T-helper 2 cell (primary cell): ENCODE measurements at regions not wholly inside any gene's neighbourhood (a gene's known extent, or its start where the extent isn't known, plus 50 kb on each side); places are given as distances from the start of the nearest gene placed in this dataset.

ENCODE experiments used
- DNase-seq, 5 experiments: peaks; one replicate each; pipeline versions ENCODE4 v3.0.0 to v3.0.0-alpha.2; 2012 to 2022

GRCh38 chr17:77592106-77592865 is 366.2 kb upstream of the TNRC6C start:
- no peak for DNase-seq

- DNase-seq, result no peak
Measured at GRCh38 chr17:77593081-77593480, 365.4 kb upstream of the TNRC6C start.

- DNase-seq, result peak in 1 of 5 experiments; percentile 76
Measured at GRCh38 chr17:77594416-77595209, 363.9 kb upstream of the TNRC6C start.

- DNase-seq, result no peak
Measured at GRCh38 chr17:77596491-77597417, 361.7 kb upstream of the TNRC6C start.

DNA sequence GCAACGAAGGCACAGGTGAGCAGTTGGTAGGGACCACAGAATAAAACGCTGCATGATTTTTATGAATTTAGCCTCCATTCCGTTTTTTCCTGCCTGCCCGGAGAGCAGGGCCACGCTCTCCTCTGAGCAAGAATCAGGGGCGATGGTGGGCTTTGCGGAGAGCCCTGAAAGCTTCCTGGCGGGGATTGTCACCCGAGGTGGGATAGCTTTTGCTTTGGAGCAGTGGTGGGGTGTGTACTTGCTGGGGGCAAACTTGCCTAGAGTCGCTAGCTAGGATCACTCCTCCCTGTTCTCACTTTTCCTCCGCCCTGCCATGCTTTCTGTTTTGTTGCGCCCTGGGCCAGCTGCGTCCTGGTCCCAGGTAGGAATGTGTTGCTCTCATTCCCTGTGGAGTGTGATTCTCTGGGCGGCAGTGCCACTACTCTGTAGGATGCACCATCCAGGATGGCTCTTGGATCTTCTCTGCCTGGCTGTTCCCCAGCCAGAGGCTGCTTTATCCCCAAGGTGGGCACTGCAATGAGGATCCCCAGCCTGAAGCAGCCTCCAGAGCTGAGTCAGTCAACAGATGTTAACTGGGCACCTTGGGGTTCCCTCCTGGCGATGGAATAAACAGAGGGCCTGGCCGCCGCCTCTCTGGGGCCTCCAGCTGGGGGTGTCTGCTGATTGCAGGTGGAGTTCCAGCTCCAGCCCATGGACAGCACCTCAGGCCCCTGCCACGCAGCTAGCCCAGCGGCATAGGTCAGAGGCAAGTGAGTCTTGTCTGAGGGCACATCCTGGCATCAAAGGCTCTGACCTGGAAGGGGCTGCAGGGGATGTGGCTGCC is 360.9 kb upstream of the TNRC6C start:
- DNase-seq, result no peak

DNA sequence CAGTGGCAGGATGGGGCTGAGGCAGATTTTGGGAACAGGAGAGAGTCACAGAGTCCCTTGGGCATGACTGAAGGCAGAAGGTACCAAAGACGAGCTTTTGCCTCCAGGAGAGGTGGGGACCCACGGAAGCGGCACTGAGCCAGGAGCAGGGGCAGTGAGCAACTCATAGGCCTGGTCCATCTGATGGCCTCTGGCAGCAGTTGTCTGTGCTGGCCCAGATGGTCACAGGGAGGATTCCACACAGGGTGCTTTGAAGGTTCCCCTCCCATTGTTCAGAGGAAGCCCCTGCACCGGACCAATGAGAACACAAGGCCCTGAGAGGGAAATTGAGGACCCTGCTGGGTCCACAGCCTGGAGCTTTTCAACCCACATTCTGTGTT is 360.3 kb upstream of the TNRC6C start:
- no peak for DNase-seq

DNA sequence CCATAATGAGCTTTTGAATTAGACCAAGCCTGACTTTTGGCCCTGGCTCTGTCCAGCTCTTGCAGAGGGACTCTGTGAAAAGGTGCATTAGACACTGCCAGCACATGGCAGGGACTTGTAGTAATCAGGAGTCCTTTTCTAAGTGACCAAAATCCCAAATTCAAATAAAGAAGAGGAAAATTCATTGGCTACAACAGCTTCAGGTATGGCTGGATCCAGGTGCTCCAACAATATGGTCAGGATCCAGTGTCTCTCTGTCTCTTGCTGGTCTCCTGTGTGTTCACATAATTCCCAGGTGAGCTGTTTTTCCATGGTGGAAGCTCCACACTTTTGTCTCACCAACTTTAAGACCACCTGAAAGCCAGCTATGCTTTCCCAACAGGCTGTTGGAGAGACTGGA is 358.8 kb upstream of the TNRC6C start:
- DNase-seq, result no peak

GRCh38 chr17:77600346-77600745 is 358.2 kb upstream of the TNRC6C start:
- no peak for DNase-seq

DNA sequence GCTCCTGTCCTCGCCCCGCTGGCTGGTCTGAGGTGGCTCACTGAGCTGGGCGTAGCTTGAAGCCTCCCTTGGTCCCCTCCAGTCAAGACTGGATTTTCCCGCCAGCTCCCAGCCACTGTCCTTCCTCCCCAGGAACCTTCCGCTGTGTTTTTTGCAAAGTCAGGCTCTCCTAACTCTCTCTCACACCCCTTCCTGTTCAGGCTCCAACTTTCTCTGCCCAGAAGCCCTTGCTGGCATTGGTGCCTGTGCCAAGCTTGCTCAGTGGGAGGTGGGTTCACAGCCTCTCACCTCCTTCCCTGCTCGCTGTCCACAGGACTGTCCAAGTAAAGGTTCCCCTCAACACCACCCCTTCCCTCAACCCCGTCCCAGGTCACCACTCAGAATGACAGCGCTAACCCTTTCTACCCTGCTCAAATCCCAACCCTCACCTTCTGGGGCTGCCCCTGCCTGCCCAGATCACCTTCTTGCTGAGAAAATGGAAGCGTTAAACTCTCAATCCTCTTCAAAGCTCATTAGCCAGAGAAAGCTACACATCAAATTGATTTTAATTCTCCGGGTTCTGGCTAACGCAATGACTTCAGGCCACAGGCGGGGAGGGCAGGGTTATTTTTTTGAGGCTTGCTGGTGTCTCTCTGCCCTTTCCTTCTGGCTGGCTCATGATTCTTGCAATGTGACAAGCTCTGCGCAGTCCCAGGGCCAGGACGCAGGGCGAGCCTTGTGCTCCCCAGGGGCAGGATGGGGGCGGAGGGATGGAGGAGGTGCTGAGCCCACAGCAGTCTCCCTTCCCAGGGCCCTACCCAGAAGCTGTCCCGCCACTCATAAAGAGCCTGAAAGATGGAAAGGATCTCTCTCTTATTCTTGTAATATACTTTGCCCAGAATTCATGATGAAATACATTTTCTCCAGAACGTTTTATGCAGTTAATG is 357.2 kb upstream of the TNRC6C start:
- DNase-seq, result no peak

DNA sequence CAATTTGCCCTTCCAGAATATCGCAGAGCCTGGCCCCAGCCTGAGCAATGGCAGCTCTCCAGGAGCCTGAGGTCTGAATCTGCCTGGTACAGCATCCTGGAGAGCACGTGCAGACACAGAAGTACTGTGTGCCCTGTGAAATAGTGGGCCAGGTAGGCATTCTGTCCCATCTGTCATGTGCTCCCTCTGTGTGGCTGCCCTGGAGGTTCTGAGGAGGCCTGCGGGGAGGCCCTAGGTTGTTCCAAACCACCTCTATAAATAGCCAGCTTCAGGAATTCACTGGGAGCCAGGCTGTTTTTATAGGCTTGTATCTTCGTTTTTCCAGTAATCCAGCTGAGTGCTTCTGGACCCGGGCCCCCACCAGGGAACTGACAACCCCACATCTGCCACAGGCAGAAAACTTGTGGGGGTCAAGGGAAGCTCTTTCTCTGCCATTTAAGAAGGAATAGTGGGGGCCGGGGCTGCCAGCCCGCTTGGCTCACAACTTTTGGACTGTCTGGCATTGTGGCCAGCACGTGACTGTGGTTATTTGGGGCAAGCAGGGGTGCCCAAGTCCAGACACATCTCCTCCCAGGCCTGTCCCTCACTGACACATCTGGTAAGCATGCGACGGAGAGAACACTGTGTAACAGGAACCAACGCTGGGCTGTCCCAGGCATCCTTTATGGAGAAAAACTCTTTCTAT is 356.3 kb upstream of the TNRC6C start:
- no peak for DNase-seq

- DNase-seq, result no peak
Measured at GRCh38 chr17:77602883-77603640, 355.4 kb upstream of the TNRC6C start.

GRCh38 chr17:77604301-77604972 is 354.1 kb upstream of the TNRC6C start:
- DNase-seq, result no peak

- no peak for DNase-seq
Measured at GRCh38 chr17:77604973-77605313, 353.6 kb upstream of the TNRC6C start.

- no peak for DNase-seq
Measured at GRCh38 chr17:77606146-77606864, 352.2 kb upstream of the TNRC6C start.

GRCh38 chr17:77606865-77607210 is 351.7 kb upstream of the TNRC6C start:
- peak in 1 of 5 experiments; percentile 18 for DNase-seq

DNA sequence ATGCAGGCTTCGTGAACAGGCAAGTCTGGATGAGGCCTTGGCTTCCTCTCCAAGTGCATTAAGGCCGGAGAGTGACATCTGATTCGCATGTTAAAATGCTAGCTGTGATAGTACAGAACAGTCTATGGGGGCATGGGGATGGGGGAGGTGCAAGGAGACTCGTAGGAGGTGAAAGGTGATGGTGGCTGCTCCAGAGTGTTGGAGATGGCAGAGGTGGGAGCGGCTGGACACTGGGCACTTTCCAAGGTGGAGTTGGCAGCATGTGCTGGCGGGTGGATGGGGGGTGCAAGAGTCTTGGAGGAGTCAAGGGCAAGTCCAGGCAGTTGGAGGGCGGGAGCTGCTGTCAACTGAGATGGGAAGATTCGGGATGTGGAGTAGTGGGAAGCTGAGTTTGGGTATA is 350.9 kb upstream of the TNRC6C start:
- no peak for DNase-seq

GRCh38 chr17:77608431-77608830 is 350.1 kb upstream of the TNRC6C start:
- DNase-seq, result no peak
